NT2/D1 (cell line): ENCODE measurements at regions not wholly inside any gene's neighbourhood (a gene's known extent, or its start where the extent isn't known, plus 50 kb on each side); places are given as distances from the start of the nearest gene placed in this dataset.

Experiments used
- SUZ12 ChIP-seq: IDR thresholded peaks from 2 replicates; pipeline ENCODE4 v1.6.1; 2011; ENCODE audit not compliant: insufficient read length, insufficient read depth; ENCODE audit errors: extremely low read depth
- YY1 ChIP-seq: IDR thresholded peaks from 2 replicates; pipeline ENCODE4 v1.6.1; 2011; ENCODE audit not compliant: insufficient read length, insufficient read depth
- ZNF274 ChIP-seq: IDR thresholded peaks from 2 replicates; pipeline ENCODE4 v1.6.1; 2011; ENCODE audit warnings: mild to moderate bottlenecking, low read depth, low read length

DNA sequence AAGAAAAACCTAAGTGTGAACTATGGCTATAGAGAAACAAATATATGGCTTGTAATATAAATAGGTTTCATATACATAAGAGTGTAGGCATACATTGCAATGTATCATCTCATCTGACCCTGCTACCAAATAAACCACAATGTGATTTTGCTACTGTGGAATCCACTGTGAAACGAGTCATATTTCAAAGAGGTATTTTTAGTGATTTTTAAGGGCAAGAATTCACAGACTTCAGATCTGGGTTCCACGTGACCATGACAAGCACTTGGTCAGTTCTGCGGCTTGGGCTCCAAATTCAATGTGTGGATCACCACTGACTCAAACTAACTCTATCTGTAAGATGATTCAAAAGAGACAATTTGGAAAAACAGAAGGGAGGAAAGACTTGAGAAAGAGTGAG, 147.0 kb upstream of the ERG start:
- TF ChIP-seq YY1 = no peak
- TF ChIP-seq ZNF274 = no peak
- TF ChIP-seq SUZ12 = no peak
